SK-N-SH treated with all-trans-retinoic acid at 6 μM for 48 hours (cell line): ENCODE measurements at regions not wholly inside any gene's neighbourhood (a gene's known extent, or its start where the extent isn't known, plus 50 kb on each side); places are given as distances from the start of the nearest gene placed in this dataset.

Experiments
- ATAC-seq: fragments of 200-7000 bp; cut with Tn5 transposase; 3 replicates; pipeline ENCODE4 v1.9.1; 2020; ENCODE audit warnings: mild to moderate bottlenecking, moderate library complexity
- ARNTL ChIP-seq: fragments of 450-650 bp; formaldehyde crosslinking; IDR thresholded peaks from 2 replicates; pipeline ENCODE4 v1.5.0; 2020; ENCODE audit warnings: low read depth, mild to moderate bottlenecking, moderate library complexity, borderline replicate concordance
- BACH2 ChIP-seq: fragments of 250-450 bp; sonication (Bioruptor Pico); IDR thresholded peaks from 2 replicates; pipeline ENCODE4 v1.9.0; 2021; ENCODE audit warnings: mild to moderate bottlenecking, borderline replicate concordance
- ESRRG ChIP-seq: fragments of 250-450 bp; sonication (Bioruptor Pico); IDR thresholded peaks from 2 replicates; pipeline ENCODE4 v1.6.1; 2021; ENCODE audit warnings: mild to moderate bottlenecking
- GLIS3 ChIP-seq: fragments of 250-450 bp; sonication (Bioruptor Pico); IDR thresholded peaks from 2 replicates; pipeline ENCODE4 v1.5.0; 2020; ENCODE audit warnings: mild to moderate bottlenecking, moderate library complexity
- ISL1 ChIP-seq: fragments of 250-450 bp; sonication (Bioruptor Pico); IDR thresholded peaks from 2 replicates; pipeline ENCODE4 v2.1.2; 2022; ENCODE audit warnings: mild to moderate bottlenecking, moderate library complexity
- OSR1 ChIP-seq: fragments of 250-450 bp; sonication (Bioruptor Pico); IDR thresholded peaks from 2 replicates; pipeline ENCODE4 v1.8.0; 2022; ENCODE audit warnings: moderate library complexity, mild to moderate bottlenecking, inconsistent platforms
- PPARA ChIP-seq: fragments of 250-450 bp; sonication (Bioruptor Pico); IDR thresholded peaks from 2 replicates; pipeline ENCODE4 v1.5.0; 2020; ENCODE audit warnings: mild to moderate bottlenecking, borderline replicate concordance
- RARB ChIP-seq: fragments of 250-450 bp; sonication (Bioruptor Pico); IDR thresholded peaks from 2 replicates; pipeline ENCODE4 v1.8.0; 2021; ENCODE audit warnings: mild to moderate bottlenecking, moderate library complexity
- SNAI2 ChIP-seq: fragments of 250-450 bp; sonication (Bioruptor Pico); IDR thresholded peaks from 2 replicates; pipeline ENCODE4 v1.5.0; 2020; ENCODE audit warnings: mild to moderate bottlenecking, moderate library complexity
- TCF4 ChIP-seq: fragments of 250-450 bp; sonication (Bioruptor Pico); IDR thresholded peaks from 2 replicates; pipeline ENCODE4 v1.8.0; 2021; ENCODE audit warnings: mild to moderate bottlenecking, moderate library complexity, borderline replicate concordance
- TOX ChIP-seq: fragments of 250-450 bp; sonication (Bioruptor Pico); IDR thresholded peaks from 2 replicates; pipeline ENCODE4 v1.8.0; 2021; ENCODE audit warnings: mild to moderate bottlenecking, moderate library complexity, borderline replicate concordance
- ZC3H10 ChIP-seq: fragments of 250-450 bp; sonication (Bioruptor Pico); IDR thresholded peaks from 2 replicates; pipeline ENCODE4 v1.5.1; 2021; ENCODE audit warnings: mild to moderate bottlenecking, moderate library complexity
- ZFP3 ChIP-seq: fragments of 250-450 bp; sonication (Bioruptor Pico); IDR thresholded peaks from 2 replicates; pipeline ENCODE4 v1.5.0; 2020; ENCODE audit warnings: mild to moderate bottlenecking, moderate library complexity
- ZFP30 ChIP-seq: fragments of 450-650 bp; formaldehyde crosslinking; IDR thresholded peaks from 2 replicates; pipeline ENCODE4 v1.5.0; 2022; ENCODE audit warnings: mild to moderate bottlenecking, moderate library complexity
- ZNF565 ChIP-seq: fragments of 450-650 bp; formaldehyde crosslinking; conservative IDR thresholded peaks from 2 replicates; pipeline ENCODE4 v1.5.0; 2020; ENCODE audit warnings: low read depth, mild to moderate bottlenecking, moderate library complexity
- ZNF8 ChIP-seq: fragments of 450-650 bp; formaldehyde crosslinking; IDR thresholded peaks from 2 replicates; pipeline ENCODE4 v1.5.0; 2020; ENCODE audit warnings: mild to moderate bottlenecking, moderate library complexity
- TF ChIP-seq, protein P1 (sequence below): fragments of 250-450 bp; sonication (Bioruptor Pico); IDR thresholded peaks from 2 replicates; pipeline ENCODE4 v1.5.0; 2020; ENCODE audit warnings: mild to moderate bottlenecking, moderate library complexity
- TF ChIP-seq, protein P2 (sequence below): fragments of 250-450 bp; sonication (Bioruptor Pico); IDR thresholded peaks from 2 replicates; pipeline ENCODE4 v1.8.0; 2020; ENCODE audit warnings: mild to moderate bottlenecking, moderate library complexity, borderline replicate concordance
- TF ChIP-seq, protein P3 (sequence below): fragments of 250-450 bp; sonication (Bioruptor Pico); IDR thresholded peaks from 2 replicates; pipeline ENCODE4 v1.5.1; 2020; ENCODE audit warnings: low read depth, mild to moderate bottlenecking, moderate library complexity

DNA sequence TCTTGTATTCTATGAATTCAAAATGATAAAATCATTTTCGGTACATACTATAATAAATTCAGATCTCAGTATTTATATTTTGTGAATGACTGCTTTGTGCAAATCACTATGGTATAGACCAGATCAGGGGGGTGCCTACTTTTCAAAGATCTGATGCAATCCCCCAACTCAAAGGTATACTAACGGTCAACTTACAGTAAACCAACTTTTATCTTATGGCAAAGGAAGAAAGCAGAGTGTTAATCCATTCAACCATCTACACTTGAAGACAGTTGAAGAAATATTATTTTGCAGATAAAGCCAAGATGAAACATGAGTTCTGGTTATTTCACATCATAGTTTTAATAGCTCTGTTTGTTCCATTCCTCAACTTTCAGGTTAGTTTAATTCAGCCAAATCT is 197.1 kb downstream of the MEX3B start:
- TF ChIP-seq ZFP30 (no peak), PPARA (CRISPR knock-in tag) (no peak), SNAI2 (CRISPR knock-in tag) (no peak), RARB (CRISPR knock-in tag) (no peak)
- TF ChIP-seq, protein P1, sequence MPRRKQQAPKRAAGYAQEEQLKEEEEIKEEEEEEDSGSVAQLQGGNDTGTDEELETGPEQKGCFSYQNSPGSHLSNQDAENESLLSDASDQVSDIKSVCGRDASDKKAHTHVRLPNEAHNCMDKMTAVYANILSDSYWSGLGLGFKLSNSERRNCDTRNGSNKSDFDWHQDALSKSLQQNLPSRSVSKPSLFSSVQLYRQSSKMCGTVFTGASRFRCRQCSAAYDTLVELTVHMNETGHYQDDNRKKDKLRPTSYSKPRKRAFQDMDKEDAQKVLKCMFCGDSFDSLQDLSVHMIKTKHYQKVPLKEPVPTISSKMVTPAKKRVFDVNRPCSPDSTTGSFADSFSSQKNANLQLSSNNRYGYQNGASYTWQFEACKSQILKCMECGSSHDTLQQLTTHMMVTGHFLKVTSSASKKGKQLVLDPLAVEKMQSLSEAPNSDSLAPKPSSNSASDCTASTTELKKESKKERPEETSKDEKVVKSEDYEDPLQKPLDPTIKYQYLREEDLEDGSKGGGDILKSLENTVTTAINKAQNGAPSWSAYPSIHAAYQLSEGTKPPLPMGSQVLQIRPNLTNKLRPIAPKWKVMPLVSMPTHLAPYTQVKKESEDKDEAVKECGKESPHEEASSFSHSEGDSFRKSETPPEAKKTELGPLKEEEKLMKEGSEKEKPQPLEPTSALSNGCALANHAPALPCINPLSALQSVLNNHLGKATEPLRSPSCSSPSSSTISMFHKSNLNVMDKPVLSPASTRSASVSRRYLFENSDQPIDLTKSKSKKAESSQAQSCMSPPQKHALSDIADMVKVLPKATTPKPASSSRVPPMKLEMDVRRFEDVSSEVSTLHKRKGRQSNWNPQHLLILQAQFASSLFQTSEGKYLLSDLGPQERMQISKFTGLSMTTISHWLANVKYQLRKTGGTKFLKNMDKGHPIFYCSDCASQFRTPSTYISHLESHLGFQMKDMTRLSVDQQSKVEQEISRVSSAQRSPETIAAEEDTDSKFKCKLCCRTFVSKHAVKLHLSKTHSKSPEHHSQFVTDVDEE = no peak
- no peak for ATAC-seq

DNA sequence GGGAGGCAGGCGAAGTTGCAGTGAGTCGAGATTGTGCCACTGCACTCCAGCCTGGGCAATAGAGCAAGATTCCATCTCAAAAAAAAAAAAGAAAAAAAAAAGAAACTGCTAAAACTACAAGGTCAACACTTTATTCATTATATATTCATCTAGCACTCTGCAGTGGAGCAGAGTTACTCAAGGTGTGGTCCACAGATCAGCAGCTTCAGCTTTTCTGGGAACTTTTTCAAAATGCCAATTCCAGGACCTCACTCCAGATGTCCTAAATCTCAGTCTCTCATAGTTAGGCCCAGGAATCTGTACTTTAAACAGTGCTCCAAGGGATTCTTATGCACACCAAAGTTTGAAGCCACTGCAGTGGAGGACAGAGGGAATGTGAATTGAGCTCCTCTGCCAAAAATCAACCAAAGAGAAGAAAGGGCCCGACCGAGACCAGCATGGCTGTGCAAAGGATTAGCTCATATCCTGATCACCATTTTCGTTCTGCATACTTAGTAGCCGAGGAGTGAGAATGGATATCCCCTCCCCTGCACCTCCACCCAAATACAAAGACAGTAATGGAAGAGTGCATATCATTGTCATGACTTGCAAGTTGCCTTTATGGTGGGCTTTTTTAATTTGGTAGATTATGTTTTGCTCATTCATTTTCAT is 201.9 kb downstream of the MEX3B start:
- TF ChIP-seq, protein P1 = no peak
- no peak for TF ChIP-seq ZFP3
- TF ChIP-seq, all 23 proteins: peak for 0
- ATAC-seq = no peak

DNA sequence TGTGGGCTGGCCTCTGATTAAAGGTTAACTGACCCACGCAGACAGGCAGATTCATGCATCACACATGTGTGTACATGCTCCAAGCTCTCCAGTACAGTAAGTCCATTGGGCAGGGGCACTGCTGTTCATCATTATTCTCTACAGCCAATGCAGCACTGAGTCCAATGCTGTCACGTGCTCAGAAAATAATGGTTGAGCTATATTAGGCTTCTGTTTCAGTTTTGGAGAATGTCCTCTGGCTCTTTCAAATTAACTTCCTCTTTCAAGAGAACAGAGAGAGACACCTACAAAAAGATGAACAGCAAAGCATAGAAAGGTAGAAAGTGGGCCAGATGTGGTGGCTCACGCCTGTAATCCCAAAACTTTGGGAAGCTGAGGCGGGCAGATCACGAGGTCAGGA is 202.6 kb downstream of the MEX3B start:
- no peak for ATAC-seq

DNA sequence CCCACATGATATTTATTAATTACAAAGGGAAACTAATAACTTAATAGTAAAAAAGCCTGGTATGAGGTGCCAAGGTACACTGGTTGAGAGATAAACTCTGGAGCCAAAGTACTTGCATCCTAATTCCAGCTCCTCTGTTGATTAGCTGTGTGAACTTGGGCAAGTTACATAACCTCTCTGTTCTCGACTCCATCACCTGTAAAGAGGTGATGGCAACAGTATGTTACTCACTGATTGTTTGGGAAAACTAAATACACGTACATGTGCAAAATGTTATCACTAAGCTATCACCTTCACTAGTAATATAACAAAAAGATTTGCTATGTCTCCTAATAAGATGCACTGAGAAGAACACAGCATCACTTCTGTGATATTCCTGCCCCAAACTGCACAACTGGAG is 206.4 kb downstream of the MEX3B start:
- TF ChIP-seq RARB (CRISPR knock-in tag) (no peak), ZNF8 (no peak), GLIS3 (no peak), OSR1 (CRISPR knock-in tag) (no peak), BACH2 (CRISPR knock-in tag) (no peak), ZFP3 (no peak), ESRRG (CRISPR knock-in tag) (no peak), ARNTL (CRISPR knock-in tag) (no peak), TCF4 (CRISPR knock-in tag) (no peak)
- TF ChIP-seq, protein P1 = no peak
- ATAC-seq = no peak

More for the DNA sequence above, 202.6 kb downstream of the MEX3B start:
- TF ChIP-seq, protein P2, sequence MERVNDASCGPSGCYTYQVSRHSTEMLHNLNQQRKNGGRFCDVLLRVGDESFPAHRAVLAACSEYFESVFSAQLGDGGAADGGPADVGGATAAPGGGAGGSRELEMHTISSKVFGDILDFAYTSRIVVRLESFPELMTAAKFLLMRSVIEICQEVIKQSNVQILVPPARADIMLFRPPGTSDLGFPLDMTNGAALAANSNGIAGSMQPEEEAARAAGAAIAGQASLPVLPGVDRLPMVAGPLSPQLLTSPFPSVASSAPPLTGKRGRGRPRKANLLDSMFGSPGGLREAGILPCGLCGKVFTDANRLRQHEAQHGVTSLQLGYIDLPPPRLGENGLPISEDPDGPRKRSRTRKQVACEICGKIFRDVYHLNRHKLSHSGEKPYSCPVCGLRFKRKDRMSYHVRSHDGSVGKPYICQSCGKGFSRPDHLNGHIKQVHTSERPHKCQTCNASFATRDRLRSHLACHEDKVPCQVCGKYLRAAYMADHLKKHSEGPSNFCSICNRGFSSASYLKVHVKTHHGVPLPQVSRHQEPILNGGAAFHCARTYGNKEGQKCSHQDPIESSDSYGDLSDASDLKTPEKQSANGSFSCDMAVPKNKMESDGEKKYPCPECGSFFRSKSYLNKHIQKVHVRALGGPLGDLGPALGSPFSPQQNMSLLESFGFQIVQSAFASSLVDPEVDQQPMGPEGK (CRISPR knock-in tag) = no peak
- TF ChIP-seq ZC3H10 (CRISPR knock-in tag) = no peak
- no peak for TF ChIP-seq ZFP3
- TF ChIP-seq ARNTL (CRISPR knock-in tag) = no peak
- no peak for TF ChIP-seq ZNF565 (CRISPR knock-in tag)
- no peak for TF ChIP-seq BACH2 (CRISPR knock-in tag)
- no peak for TF ChIP-seq TCF4 (CRISPR knock-in tag)
- no peak for TF ChIP-seq SNAI2 (CRISPR knock-in tag)
- no peak for TF ChIP-seq ISL1 (CRISPR knock-in tag)
- TF ChIP-seq PPARA (CRISPR knock-in tag) = no peak
- TF ChIP-seq TOX (CRISPR knock-in tag) = no peak
- TF ChIP-seq, protein P3, sequence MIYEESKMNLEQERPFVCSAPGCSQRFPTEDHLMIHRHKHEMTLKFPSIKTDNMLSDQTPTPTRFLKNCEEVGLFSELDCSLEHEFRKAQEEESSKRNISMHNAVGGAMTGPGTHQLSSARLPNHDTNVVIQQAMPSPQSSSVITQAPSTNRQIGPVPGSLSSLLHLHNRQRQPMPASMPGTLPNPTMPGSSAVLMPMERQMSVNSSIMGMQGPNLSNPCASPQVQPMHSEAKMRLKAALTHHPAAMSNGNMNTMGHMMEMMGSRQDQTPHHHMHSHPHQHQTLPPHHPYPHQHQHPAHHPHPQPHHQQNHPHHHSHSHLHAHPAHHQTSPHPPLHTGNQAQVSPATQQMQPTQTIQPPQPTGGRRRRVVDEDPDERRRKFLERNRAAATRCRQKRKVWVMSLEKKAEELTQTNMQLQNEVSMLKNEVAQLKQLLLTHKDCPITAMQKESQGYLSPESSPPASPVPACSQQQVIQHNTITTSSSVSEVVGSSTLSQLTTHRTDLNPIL (CRISPR knock-in tag) = no peak
- TF ChIP-seq ESRRG (CRISPR knock-in tag) = no peak
- TF ChIP-seq RARB (CRISPR knock-in tag) = no peak
- no peak for TF ChIP-seq OSR1 (CRISPR knock-in tag)
